SHP77 (cell line): ENCODE measurements at regions not wholly inside any gene's neighbourhood (a gene's known extent, or its start where the extent isn't known, plus 50 kb on each side); places are given as distances from the start of the nearest gene placed in this dataset.
"Not testable (repeated sequence)": the region's sequence is repeated elsewhere in the genome, so short reads cannot be mapped to it uniquely, and the experiment has no call there.

Experiments used
- DNase-seq, 2 experiments: peaks; one replicate each; lab custom pipeline; 2025; lab: John Stamatoyannopoulos, UW

- DNase-seq, result peak; percentile 47 to 66
Measured at GRCh38 chr3:8307545-8308110, 194.0 kb upstream of the LMCD1 start.

GRCh38 chr3:8311321-8311720, 190.3 kb upstream of the LMCD1 start:
- no peak for DNase-seq

- no peak for DNase-seq
Measured at GRCh38 chr3:8312685-8313084, 188.9 kb upstream of the LMCD1 start.

DNA sequence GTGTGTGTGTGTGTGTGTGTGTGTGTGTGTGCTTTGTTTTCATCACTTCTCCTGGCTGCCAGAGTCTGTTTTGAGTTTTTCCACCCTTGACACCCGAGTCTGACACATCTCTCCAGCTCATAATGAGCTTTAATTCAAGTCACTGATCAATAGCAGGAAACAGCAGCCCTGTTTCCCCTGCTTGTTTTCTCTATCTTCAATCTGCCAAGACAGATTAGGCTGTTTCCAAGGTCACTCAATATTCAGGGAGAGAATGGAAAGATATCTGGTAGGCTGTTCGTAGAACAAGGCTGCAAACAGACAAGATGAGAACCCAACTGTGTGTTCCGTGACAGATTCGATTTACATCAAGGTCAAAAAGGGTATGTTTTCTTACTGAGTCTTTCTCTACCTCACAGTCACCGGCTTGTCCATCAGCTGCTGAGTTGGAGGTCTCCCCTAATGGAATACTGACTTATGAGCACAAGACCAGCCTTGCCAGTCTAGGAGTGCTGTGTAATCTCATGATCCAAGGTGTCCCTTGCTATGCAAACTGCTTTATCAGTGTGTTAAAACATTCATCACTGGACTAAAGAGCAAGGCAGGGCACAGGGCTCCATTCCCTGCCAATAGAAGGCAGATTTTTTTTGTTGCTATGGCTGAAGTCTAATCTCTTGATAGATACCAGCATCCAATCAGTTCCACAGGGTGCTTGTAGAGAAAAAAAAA, 187.9 kb upstream of the LMCD1 start:
- DNase-seq, result no peak

DNA sequence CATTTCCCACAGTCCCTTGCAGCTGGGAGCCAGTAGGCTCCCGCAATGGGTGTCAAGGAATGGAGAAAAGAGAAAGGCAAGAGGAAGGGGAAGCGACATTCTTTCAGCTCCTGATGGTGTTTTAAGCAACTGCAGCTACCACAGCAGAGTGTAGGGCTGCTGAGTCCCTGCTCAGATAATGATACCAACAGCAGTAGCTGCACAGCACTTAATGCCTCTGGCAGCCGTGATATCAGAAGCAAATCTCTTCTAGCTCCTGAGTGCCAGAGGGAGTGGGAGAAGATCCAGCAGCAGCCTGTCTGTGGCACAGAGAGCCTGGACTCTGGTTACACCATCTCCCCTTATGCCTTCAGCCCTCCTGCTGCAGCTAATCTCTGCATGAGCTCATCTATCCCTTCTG, 186.1 kb upstream of the LMCD1 start:
- DNase-seq, result not testable (repeated sequence)

DNA sequence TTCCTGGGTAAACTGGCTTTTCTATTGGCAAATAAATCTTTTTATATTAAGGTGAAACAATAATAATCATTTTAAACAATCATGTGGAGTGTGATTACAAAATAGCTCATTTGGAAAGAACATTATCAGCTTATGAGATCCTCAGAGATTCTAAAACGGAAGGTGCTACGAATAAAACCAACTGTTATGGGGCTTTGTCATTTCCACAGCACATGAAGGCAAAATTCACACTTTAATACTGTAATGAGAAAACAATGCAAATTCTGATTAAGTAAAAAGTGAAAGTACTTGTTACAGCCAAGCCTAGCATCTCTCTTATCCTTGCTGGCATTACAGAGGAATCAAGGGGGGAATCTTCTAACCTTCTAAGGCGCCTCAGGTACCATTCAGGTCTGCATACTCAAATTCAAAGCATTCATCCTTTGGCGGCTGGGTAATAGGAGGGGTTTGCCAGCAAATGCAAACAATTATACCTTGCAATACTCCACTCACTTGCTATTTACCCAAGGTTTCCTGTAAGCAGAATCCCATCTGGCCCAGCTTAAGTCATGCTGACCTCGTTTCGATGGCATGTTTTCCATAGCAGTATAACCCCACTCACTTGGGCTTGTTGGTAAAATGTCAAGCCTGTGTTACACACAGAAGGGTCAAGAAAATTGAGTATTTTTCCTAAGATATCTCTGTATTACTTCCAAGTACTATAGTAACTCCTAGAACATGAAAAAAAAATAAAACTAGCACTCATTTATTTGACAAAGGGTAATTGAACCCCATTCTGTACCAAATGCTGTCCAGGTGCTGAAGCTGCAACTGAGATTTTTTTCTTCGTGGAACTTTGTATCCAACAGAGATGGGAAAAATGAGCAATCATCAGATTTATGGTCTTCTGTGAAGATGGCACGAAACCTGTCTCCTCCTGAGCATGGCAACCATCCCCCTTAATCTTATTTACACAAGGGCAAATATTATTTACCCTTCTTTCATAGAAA, 183.7 kb upstream of the LMCD1 start:
- peak; percentile 47 to 60 for DNase-seq

- DNase-seq, result no peak
Measured at GRCh38 chr3:8319935-8320634, 181.5 kb upstream of the LMCD1 start.

DNA sequence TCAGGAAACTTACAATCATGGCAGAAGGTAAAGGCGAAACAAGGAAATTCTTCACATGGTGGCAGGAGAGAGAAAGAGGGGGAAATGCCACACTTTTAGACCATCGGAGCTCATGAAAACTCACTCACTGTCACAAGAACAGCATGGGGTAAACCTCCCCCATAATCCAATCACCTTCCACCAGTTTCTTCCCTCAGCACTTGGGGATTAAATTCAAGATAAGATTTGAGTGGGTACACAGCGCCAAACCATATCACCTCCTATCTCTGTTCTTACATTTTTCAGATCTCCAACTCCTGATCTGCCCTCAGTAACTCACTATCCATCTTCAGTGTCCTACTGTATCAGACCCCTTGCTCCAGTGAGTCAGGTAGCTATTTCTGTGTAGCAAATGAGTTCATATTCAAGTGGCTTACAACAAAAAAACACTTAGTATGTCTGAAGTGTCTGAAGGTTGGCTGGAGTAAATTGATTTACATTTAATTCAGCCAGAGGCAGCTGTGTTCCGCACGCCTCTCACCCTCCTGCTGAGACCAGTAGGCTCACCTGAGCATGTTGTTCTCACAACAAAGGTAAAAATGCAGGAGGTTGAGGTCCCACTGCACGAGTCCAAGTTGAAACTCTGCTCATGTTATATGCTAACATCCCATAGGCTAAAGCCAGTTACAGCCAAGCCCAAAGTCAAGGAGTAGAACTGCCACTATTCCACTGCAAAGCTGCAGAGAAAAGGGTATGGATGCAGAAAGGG, 180.7 kb upstream of the LMCD1 start:
- DNase-seq, result no peak

DNA sequence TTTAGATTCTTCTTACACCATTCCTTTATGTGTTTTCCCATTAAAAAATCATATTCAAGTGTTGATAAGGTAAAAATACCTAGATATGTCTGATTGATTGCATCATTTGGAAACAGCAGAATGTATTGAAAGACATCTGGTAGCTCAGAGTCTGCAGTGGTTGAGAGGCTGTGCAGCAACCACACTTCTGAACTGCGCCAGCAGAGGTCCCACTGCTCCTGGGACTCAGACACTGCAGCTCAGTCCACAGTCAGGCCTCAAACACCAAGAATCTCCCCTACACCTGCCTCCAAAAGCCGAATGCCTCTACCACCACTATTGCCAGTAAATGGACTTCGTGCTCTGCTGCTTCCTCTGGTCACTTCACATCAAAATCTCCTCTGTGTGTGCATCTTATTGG, 176.9 kb upstream of the LMCD1 start:
- DNase-seq, result peak; percentile 34 to 41

GRCh38 chr3:8325306-8325705, 176.3 kb upstream of the LMCD1 start:
- DNase-seq, result no peak

DNA sequence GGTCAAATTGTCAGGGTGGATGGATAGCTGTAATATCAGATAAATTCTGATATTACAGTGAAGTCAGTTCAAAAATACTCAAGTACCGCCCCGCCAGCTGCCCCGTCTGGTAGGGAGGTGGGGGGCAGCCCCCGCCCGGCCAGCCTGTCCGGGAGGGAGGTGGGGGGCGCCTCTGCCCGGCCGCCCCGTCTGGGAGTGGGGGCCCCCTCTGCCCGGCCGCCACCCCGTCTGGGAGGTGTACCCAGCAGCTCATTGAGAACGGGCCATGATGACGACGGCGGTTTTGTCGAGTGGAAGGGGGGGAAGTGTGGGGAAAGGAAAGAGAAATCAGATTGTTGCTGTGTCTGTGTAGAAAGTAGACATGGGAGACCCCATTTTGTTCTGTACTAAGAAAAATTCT, 175.8 kb upstream of the LMCD1 start:
- not testable (repeated sequence) for DNase-seq

- no peak for DNase-seq
Measured at GRCh38 chr3:8327739-8328138, 173.9 kb upstream of the LMCD1 start.

DNA sequence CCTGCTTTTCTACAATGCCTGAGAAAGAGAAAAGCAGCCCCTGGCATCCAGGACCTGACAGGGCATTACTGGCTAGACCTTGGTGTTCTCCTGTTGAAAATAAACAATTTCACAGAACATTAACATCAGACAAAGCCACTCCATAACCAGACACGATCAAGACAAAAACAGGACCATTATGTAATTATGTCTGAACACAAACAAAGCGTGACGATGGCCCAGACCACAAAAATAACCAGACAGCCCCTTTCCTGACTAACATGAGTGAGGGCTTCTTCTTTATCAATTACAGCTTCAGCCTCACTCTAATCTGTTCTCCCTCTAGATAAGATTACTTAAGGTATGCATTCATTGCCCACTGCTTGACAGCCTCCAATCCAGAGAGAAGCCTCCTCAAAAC, 172.7 kb upstream of the LMCD1 start:
- DNase-seq, result no peak

- DNase-seq, result no peak
Measured at GRCh38 chr3:8329598-8329997, 172.0 kb upstream of the LMCD1 start.

DNA sequence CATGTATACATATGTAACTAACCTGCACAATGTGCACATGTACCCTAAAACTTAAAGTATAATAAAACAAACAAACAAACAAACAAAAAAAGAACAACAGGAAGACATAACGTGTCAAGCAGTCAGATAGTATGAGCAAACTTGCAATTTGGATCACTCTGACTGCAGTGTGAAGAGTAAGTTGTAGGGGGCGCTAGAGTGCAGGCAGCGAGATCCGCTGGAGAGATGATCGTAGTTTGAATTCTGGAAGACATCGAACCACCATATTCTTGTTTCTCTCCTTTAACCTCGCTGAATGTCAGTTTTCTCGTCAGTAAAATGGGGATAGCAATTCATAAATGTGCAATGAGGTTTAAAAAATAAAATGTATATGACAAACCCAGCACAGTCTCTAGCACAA, 165.2 kb upstream of the LMCD1 start:
- DNase-seq, result no peak

DNA sequence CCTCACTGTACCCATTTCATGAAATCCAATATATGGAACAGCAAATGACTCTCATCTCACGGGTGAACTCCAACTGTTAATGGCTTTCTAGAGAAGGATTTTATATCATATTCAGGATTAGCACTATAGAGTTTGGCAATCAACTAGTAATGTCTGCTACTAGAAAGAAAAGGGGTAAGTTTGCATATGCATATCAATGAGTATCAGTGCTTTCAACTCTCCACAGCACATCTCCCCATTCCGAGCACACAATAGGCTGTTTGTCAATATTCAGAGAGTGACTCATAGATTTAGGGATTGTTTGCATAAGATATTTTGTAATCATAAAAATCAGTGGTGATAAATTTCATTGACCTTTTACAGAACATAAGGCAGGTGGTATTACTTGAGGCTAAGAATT, 163.2 kb upstream of the LMCD1 start:
- no peak for DNase-seq

- no peak for DNase-seq
Measured at GRCh38 chr3:8341821-8342247, 159.8 kb upstream of the LMCD1 start.

- DNase-seq, result no peak
Measured at GRCh38 chr3:8343058-8343457, 158.6 kb upstream of the LMCD1 start.

GRCh38 chr3:8345398-8345797, 156.2 kb upstream of the LMCD1 start:
- DNase-seq, result no peak

- no peak for DNase-seq
Measured at GRCh38 chr3:8348076-8348475, 153.5 kb upstream of the LMCD1 start.

GRCh38 chr3:8352475-8352874, 149.1 kb upstream of the LMCD1 start:
- no peak for DNase-seq
